H1 (cell line): ENCODE measurements at regions not wholly inside any gene's neighbourhood (a gene's known extent, or its start where the extent isn't known, plus 50 kb on each side); places are given as distances from the start of the nearest gene placed in this dataset.

Experiments
- CEBPB ChIP-seq: IDR thresholded peaks from 2 replicates; pipeline ENCODE4 v1.6.1; 2012; ENCODE audit warnings: low read depth, low read length
- FOSL1 ChIP-seq: IDR thresholded peaks from 2 replicates; pipeline ENCODE4 v1.6.1; 2011; ENCODE audit warnings: mild to moderate bottlenecking, low read depth, low read length, moderate library complexity; ENCODE audit not compliant: insufficient read depth
- PHF8 ChIP-seq: fragments of 200-600 bp; sonication (generic); conservative IDR thresholded peaks from 2 replicates; pipeline ENCODE4 v1.7.1; 2012; ENCODE audit warnings: low read depth, mild to moderate bottlenecking, inconsistent platforms, low read length, moderate library complexity
- YY1 ChIP-seq: IDR thresholded peaks from 2 replicates; pipeline ENCODE4 v1.6.1; 2011; ENCODE audit warnings: low read depth, mild to moderate bottlenecking, low read length
- TF ChIP-seq, protein P1 (sequence below): IDR thresholded peaks from 2 replicates; pipeline ENCODE4 v1.6.1; 2012; ENCODE audit warnings: low read length, inconsistent platforms
- TF ChIP-seq, protein P2 (sequence below), 3 experiments: IDR thresholded peaks; 1 replicate in 2 of 3; 2 replicates in 1 of 3; pipeline versions ENCODE4 v1.5.1 to v1.6.1; 2011; ENCODE audit warnings: low read length in 3 of 3, mild to moderate bottlenecking in 3 of 3, inconsistent platforms in 2 of 3, low read depth in 1 of 3, moderate library complexity in 1 of 3; ENCODE audit not compliant: insufficient read depth in 1 of 3; ENCODE audit errors: control extremely low read depth in 1 of 3

DNA sequence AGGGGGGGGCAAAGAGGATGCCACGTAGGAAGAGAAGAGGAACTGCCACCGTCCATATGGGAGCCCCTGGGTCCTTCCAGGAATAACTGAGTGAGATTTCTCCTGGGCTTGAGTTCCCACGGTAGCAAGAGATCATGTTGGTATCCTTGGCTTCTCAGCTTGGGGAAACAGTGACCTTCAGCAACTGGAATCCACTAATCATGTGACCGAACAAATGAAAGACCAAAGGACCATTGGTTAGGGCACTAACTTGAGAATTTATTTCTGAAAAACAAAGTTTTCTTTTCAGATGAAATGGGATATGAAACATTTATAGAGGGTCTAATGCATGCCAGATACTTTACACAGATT is 259.4 kb upstream of the ID2 start (continued):
- TF ChIP-seq YY1 (no peak), PHF8 (no peak), FOSL1 (no peak), CEBPB (no peak)
- TF ChIP-seq, protein P1, sequence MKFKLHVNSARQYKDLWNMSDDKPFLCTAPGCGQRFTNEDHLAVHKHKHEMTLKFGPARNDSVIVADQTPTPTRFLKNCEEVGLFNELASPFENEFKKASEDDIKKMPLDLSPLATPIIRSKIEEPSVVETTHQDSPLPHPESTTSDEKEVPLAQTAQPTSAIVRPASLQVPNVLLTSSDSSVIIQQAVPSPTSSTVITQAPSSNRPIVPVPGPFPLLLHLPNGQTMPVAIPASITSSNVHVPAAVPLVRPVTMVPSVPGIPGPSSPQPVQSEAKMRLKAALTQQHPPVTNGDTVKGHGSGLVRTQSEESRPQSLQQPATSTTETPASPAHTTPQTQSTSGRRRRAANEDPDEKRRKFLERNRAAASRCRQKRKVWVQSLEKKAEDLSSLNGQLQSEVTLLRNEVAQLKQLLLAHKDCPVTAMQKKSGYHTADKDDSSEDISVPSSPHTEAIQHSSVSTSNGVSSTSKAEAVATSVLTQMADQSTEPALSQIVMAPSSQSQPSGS: no peak
- TF ChIP-seq, protein P2, sequence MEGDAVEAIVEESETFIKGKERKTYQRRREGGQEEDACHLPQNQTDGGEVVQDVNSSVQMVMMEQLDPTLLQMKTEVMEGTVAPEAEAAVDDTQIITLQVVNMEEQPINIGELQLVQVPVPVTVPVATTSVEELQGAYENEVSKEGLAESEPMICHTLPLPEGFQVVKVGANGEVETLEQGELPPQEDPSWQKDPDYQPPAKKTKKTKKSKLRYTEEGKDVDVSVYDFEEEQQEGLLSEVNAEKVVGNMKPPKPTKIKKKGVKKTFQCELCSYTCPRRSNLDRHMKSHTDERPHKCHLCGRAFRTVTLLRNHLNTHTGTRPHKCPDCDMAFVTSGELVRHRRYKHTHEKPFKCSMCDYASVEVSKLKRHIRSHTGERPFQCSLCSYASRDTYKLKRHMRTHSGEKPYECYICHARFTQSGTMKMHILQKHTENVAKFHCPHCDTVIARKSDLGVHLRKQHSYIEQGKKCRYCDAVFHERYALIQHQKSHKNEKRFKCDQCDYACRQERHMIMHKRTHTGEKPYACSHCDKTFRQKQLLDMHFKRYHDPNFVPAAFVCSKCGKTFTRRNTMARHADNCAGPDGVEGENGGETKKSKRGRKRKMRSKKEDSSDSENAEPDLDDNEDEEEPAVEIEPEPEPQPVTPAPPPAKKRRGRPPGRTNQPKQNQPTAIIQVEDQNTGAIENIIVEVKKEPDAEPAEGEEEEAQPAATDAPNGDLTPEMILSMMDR (IDR thresholded peaks at IDR 0.05; ENCODE audit: control extremely low read depth in 1 of 3, insufficient read depth in 1 of 3, low read depth in 1 of 3, low read length in 3 of 3): no peak
